MCF 10A (cell line): ENCODE measurements at regions not wholly inside any gene's neighbourhood (a gene's known extent, or its start where the extent isn't known, plus 50 kb on each side); places are given as distances from the start of the nearest gene placed in this dataset.

Source experiments
- BruUV-seq: library from RNA; stranded (reverse); fragments of 400-500 nt; replicated peaks from 2 replicates; lab custom pipeline; 2021; lab: Mats Ljungman, UMichigan
- CTCF ChIA-PET: fragments of 300-600 bp; sonication (Branson Sonifier 250); formaldehyde crosslinking; extraction: SDS; loops from one replicate; lab custom pipeline; 2021; ENCODE audit warnings: antibody characterized with exemption, inconsistent platforms; lab: Yijun Ruan, JAX
- POLR2A ChIA-PET: fragments of 300-600, 350-650 bp; sonication (Branson Sonifier 250); formaldehyde crosslinking; extraction: SDS; loops from one replicate; lab custom pipeline; 2020; ENCODE audit warnings: antibody characterized with exemption, inconsistent platforms; lab: Yijun Ruan, JAX
- DNase-seq: peaks from one replicate; pipeline ENCODE4 v3.0.0-alpha.2; 2018; ENCODE audit not compliant: unreplicated experiment
- H3K27ac Mint-ChIP-seq: one replicate; pipeline ENCODE4 v1.8.0; 2022; ENCODE audit warnings: mild to moderate bottlenecking, low read depth, mixed read lengths; ENCODE audit not compliant: unreplicated experiment
- H3K27me3 Mint-ChIP-seq: one replicate; pipeline ENCODE4 v1.8.0; 2022; ENCODE audit warnings: mixed read lengths; ENCODE audit not compliant: insufficient read depth, unreplicated experiment
- H3K36me3 Mint-ChIP-seq: one replicate; pipeline ENCODE4 v1.8.0; 2022; ENCODE audit warnings: mild to moderate bottlenecking, moderate library complexity, mixed read lengths; ENCODE audit not compliant: insufficient read depth, unreplicated experiment
- H3K4me1 Mint-ChIP-seq: one replicate; pipeline ENCODE4 v1.8.0; 2022; ENCODE audit warnings: mixed read lengths; ENCODE audit not compliant: insufficient read depth, unreplicated experiment
- H3K4me3 Mint-ChIP-seq: one replicate; pipeline ENCODE4 v1.8.0; 2022; ENCODE audit warnings: mild to moderate bottlenecking, moderate library complexity, mixed read lengths; ENCODE audit not compliant: unreplicated experiment
- H3K9me3 Mint-ChIP-seq: one replicate; pipeline ENCODE4 v1.8.0; 2022; ENCODE audit warnings: mixed read lengths; ENCODE audit not compliant: unreplicated experiment
- intact Hi-C: fragments of 100-400 bp; cut with micrococcal nuclease; formaldehyde crosslinking; loops from 2 replicates; pipeline ENCODE4 v1.14.1; 2022
- TF ChIP-seq, protein P1 (sequence below): fragments of 200-600 bp; IDR thresholded peaks from one replicate; pipeline ENCODE4 v1.8.0; 2022; ENCODE audit warnings: antibody characterized with exemption, mild to moderate bottlenecking; ENCODE audit not compliant: unreplicated experiment

DNA sequence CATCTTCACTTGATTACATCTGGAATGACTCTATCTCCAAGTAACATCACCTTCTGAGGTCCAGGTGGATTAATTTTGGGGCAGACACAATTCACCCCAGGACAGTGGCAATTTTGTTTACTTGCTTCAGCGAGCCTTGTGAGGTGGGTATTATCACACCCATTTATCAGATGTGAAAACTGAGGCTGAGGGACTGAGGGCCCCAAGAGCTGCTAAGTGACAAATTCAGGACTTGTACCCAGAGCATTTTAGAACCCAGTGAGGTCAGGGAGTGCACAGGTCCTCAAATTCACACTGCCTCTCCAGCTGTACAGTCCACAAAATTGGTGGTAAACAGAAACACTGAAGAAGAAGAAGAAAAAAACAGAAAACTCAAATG is 125.2 kb upstream of the PMEPA1 start:
- no peaks in the 10 kb centered on the region for H3K9me3 Mint-ChIP-seq
- ChIA-PET CTCF (interaction anchor here (0.6 kb wide), 1 partner anchor 831 kb away, joined by 3 read pairs; no protein-coding TSS in a partner anchor), POLR2A (interaction anchor here (0.6 kb wide), 1 partner anchor 297 kb away, joined by 4 read pairs; no protein-coding TSS in a partner anchor)
- intact Hi-C loops, result no loop called here
- TF ChIP-seq, protein P1, sequence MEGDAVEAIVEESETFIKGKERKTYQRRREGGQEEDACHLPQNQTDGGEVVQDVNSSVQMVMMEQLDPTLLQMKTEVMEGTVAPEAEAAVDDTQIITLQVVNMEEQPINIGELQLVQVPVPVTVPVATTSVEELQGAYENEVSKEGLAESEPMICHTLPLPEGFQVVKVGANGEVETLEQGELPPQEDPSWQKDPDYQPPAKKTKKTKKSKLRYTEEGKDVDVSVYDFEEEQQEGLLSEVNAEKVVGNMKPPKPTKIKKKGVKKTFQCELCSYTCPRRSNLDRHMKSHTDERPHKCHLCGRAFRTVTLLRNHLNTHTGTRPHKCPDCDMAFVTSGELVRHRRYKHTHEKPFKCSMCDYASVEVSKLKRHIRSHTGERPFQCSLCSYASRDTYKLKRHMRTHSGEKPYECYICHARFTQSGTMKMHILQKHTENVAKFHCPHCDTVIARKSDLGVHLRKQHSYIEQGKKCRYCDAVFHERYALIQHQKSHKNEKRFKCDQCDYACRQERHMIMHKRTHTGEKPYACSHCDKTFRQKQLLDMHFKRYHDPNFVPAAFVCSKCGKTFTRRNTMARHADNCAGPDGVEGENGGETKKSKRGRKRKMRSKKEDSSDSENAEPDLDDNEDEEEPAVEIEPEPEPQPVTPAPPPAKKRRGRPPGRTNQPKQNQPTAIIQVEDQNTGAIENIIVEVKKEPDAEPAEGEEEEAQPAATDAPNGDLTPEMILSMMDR, result no peak
- BruUV-seq, result no TSS peak
- no peaks in the 10 kb centered on the region for H3K4me1 Mint-ChIP-seq
- no peak for DNase-seq
- H3K27ac Mint-ChIP-seq, result no peak overlapping the region
- peaks cover 55% of the 10 kb centered on the region for H3K27me3 Mint-ChIP-seq
- H3K4me3 Mint-ChIP-seq, result no peak overlapping the region
- H3K36me3 Mint-ChIP-seq, result no peaks in the 10 kb centered on the region

DNA sequence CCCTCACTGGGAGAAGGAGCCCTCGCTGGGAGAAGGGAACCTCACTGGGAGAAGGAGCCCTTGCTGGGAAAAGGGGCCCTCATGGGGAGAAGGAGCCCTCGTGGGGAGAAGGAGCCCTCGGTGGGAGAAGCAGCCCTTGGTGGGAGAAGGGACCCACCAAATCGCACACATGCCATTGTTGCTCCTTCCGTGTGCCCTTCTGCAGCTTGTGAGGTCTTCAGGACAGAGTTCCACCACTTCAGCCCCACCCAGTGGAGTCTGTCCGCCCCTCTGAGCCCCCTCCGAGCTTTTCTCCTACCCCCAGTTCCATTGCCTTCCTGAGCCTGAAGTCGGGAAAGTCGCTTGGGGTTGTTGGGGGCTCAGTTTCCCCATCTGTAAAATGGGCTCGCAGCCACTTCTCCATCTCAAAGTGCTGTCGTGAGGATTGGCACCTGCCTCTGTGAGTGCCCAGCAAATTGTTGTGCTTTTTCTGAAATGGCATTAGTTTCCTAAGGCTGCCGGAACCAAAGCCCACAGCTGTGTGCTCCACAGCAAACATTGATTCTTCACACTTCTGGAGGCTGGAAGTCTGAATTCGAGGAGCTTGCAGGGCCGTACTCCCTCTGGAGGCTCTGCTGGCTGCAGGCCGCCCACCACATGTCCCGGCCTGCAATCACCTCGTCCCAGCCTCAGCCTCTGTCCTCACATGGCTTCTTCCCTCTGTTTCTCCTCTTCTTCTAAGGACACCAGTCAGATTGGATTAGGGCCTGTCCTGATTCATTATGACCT is 124.7 kb upstream of the PMEPA1 start:
- DNase-seq, result no peak
- ChIA-PET CTCF (interaction anchor here (0.7 kb wide), 1 partner anchor 10 kb away, joined by 4 read pairs; no protein-coding TSS in a partner anchor), POLR2A (interaction anchor here (0.6 kb wide), 1 partner anchor 298 kb away, joined by 4 read pairs; no protein-coding TSS in a partner anchor)
- Mint-ChIP-seq H3K36me3 (no peaks in the 10 kb centered on the region), H3K4me3 (no peak overlapping the region), H3K27me3 (peaks cover 54% of the 10 kb centered on the region), H3K27ac (no peak overlapping the region), H3K9me3 (no peaks in the 10 kb centered on the region), H3K4me1 (no peaks in the 10 kb centered on the region)
- BruUV-seq, result no TSS peak
- intact Hi-C loops, result no loop called here
- TF ChIP-seq, protein P1, result no peak

DNA sequence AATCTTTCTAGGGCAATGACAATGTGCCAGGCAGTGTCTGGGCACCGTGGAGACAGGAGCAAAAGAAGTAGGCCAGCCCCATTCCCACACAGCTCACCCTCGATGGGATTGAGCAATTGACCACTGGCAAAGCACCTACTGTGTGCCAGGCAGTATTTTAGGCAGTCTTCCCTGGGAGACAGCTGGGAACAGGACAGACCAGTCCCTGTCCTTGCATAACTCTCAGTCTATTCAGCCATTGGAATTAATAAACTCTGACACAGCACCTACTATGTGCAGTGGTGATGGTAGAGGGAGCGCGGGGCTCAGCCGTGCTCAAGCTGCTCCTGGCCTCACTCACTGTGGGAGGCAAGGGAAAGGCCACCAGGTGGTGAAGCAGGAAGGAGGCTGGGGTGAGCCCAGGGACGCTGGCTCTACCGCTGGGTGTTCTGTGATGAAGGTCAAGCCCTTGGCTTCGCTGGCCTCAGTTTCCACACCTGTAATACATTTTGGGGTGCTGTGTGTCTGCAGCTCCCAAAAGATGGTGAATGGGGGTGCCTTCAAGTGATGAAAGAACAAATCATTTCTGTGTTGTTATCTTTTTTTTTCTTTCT is 122.3 kb upstream of the PMEPA1 start:
- BruUV-seq, result no TSS peak
- CTCF ChIA-PET, result interaction anchor here (0.6 to 1.1 kb wide), 2 partner anchors 8 to 11 kb away, joined by 3 read pairs; no protein-coding TSS in a partner anchor

More for the DNA sequence above, 122.3 kb upstream of the PMEPA1 start:
- H3K4me1 Mint-ChIP-seq, result no peaks in the 10 kb centered on the region
- TF ChIP-seq, protein P1, result no peak
- no peaks in the 10 kb centered on the region for H3K36me3 Mint-ChIP-seq
- DNase-seq, result no peak
- intact Hi-C loops, result no loop called here
- H3K9me3 Mint-ChIP-seq, result no peaks in the 10 kb centered on the region
- POLR2A ChIA-PET, result no interaction called here
- no peak overlapping the region for H3K4me3 Mint-ChIP-seq
- H3K27ac Mint-ChIP-seq, result no peak overlapping the region
- H3K27me3 Mint-ChIP-seq, result peaks cover 33% of the 10 kb centered on the region
